OCI-LY7 (cell line): ENCODE measurements at regions not wholly inside any gene's neighbourhood (a gene's known extent, or its start where the extent isn't known, plus 50 kb on each side); places are given as distances from the start of the nearest gene placed in this dataset.

Source experiments
- BruUV-seq: library from RNA; stranded (reverse); fragments of 400-500 nt; replicated peaks from 2 replicates; lab custom pipeline; 2021; lab: Mats Ljungman, UMichigan
- CTCF ChIA-PET: fragments of 300-600 bp; sonication (Branson Sonifier 250); formaldehyde crosslinking; loops from one replicate; lab custom pipeline; 2022; ENCODE audit warnings: antibody characterized with exemption; ENCODE audit not compliant: unreplicated experiment; lab: Charles Lee
- POLR2A ChIA-PET: fragments of 300-600 bp; sonication (Branson Sonifier 250); formaldehyde crosslinking; loops from one replicate; lab custom pipeline; 2022; ENCODE audit warnings: antibody characterized with exemption; lab: Charles Lee
- DNase-seq: peaks from one replicate; pipeline ENCODE4 v3.0.0-alpha.2; 2015; ENCODE audit warnings: low spot score
- H2AFZ ChIP-seq: fragments of 200-600 bp; sonication (generic), shearing (Covaris generic); 2 replicates; pipeline ENCODE4 v1.6.1; 2014; ENCODE audit warnings: mild to moderate bottlenecking, antibody characterized with exemption, low read length, moderate library complexity
- H3K27ac ChIP-seq: fragments of 200-600 bp; sonication (generic); 2 replicates; pipeline ENCODE4 v1.5.1; 2014; ENCODE audit warnings: mixed run types, low read depth, mild to moderate bottlenecking, moderate library complexity, low read length, inconsistent platforms; ENCODE audit not compliant: poor library complexity, severe bottlenecking
- H3K36me3 ChIP-seq: fragments of 200-600 bp; sonication (generic); 2 replicates; pipeline ENCODE4 v1.6.1; 2014; ENCODE audit warnings: mild to moderate bottlenecking, antibody characterized with exemption, low read length, moderate library complexity, mixed read lengths; ENCODE audit not compliant: insufficient read depth
- H3K4me1 ChIP-seq: fragments of 200-600 bp; sonication (generic); 2 replicates; pipeline ENCODE4 v1.5.1; 2014; ENCODE audit warnings: mild to moderate bottlenecking, low read length; ENCODE audit not compliant: insufficient read depth, poor library complexity, severe bottlenecking
- H3K4me2 ChIP-seq: fragments of 200-600 bp; sonication (generic); 2 replicates; pipeline ENCODE4 v1.6.1; 2014; ENCODE audit warnings: mild to moderate bottlenecking, low read length
- H3K4me3 ChIP-seq: fragments of 200-600 bp; sonication (generic); 2 replicates; pipeline ENCODE4 v1.5.1; 2014; ENCODE audit warnings: mild to moderate bottlenecking, low read depth, low read length; ENCODE audit not compliant: poor library complexity, severe bottlenecking
- H3K79me2 ChIP-seq: fragments of 200-600 bp; sonication (generic); 2 replicates; pipeline ENCODE4 v1.6.1; 2016; ENCODE audit warnings: low read depth, mild to moderate bottlenecking, low read length, moderate library complexity, mixed read lengths; ENCODE audit not compliant: insufficient read depth
- H3K9me2 ChIP-seq: fragments of 200-600 bp; sonication (generic); 2 replicates; pipeline ENCODE4 v1.6.1; 2016; ENCODE audit warnings: mild to moderate bottlenecking, low read length, mixed read lengths; ENCODE audit not compliant: insufficient read depth
- H3K9me3 ChIP-seq: fragments of 200-600 bp; sonication (generic); 2 replicates; pipeline ENCODE4 v1.6.1; 2014; ENCODE audit warnings: mild to moderate bottlenecking, mixed run types, low read length, mixed read lengths
- H4K20me1 ChIP-seq: fragments of 200-600 bp; sonication (generic); 2 replicates; pipeline ENCODE4 v1.6.1; 2014; ENCODE audit warnings: mild to moderate bottlenecking, antibody characterized with exemption, low read length, moderate library complexity, mixed read lengths; ENCODE audit not compliant: insufficient read depth
- CTCF ChIP-seq: fragments of 200-600 bp; sonication (generic); conservative IDR thresholded peaks from 2 replicates; pipeline ENCODE4 v1.5.1; 2014; ENCODE audit warnings: mild to moderate bottlenecking, antibody characterized with exemption, low read length, moderate library complexity, mixed read lengths
- EZH2phosphoT487 ChIP-seq: fragments of 200-600 bp; sonication (generic); IDR thresholded peaks from 2 replicates; pipeline ENCODE4 v1.6.1; 2018; ENCODE audit warnings: low read depth, borderline replicate concordance, mild to moderate bottlenecking, mixed run types, antibody characterized with exemption, low read length, moderate library complexity, mixed read lengths
- intact Hi-C: fragments of 100-400 bp; cut with micrococcal nuclease; formaldehyde crosslinking; loops from one replicate; pipeline ENCODE4 v1.10.0; 2022; ENCODE audit not compliant: unreplicated experiment

GRCh38 chr18:27862041-27862682, 314.8 kb downstream of the CDH2 start:
- intact Hi-C loops = no loop called here
- Histone ChIP-seq H2AFZ (no peak overlapping the region), H3K9me3 (no peaks in the 10 kb centered on the region), H3K4me3 (no peak overlapping the region), H3K4me1 (no peaks in the 10 kb centered on the region), H3K4me2 (no peak overlapping the region), H3K36me3 (no peaks in the 10 kb centered on the region), H3K79me2 (no peaks in the 10 kb centered on the region), H3K27ac (no peak overlapping the region), H3K9me2 (no peaks in the 10 kb centered on the region), H4K20me1 (no peaks in the 10 kb centered on the region)
- ChIA-PET POLR2A (no interaction called here), CTCF (no interaction called here)
- BruUV-seq = no TSS peak
- no peak for DNase-seq
- TF ChIP-seq CTCF = no peak
- TF ChIP-seq EZH2phosphoT487 = no peak

- POLR2A ChIA-PET = no interaction called here
Observed at GRCh38 chr18:27861539-27861938, 315.4 kb downstream of the CDH2 start.

More at GRCh38 chr18:27861539-27861938, 315.4 kb downstream of the CDH2 start:
- no peaks in the 10 kb centered on the region for H3K36me3 ChIP-seq
- H3K27ac ChIP-seq = no peak overlapping the region
- no peak for DNase-seq
- BruUV-seq = no TSS peak
- TF ChIP-seq CTCF (no peak), EZH2phosphoT487 (no peak)
- no peaks in the 10 kb centered on the region for H4K20me1 ChIP-seq
- H3K4me1 ChIP-seq = no peaks in the 10 kb centered on the region
- no peak overlapping the region for H2AFZ ChIP-seq
- H3K9me3 ChIP-seq = no peaks in the 10 kb centered on the region
- no peaks in the 10 kb centered on the region for H3K79me2 ChIP-seq
- CTCF ChIA-PET = no interaction called here
- intact Hi-C loops = no loop called here
- H3K4me2 ChIP-seq = no peak overlapping the region
- no peak overlapping the region for H3K4me3 ChIP-seq
- H3K9me2 ChIP-seq = no peaks in the 10 kb centered on the region
